ENCODE measurements at regions not wholly inside any gene's neighbourhood (a gene's known extent, or its start where the extent isn't known, plus 50 kb on each side); places are given as distances from the start of the nearest gene placed in this dataset.
A peak's percentile ranks its signal among the peaks of the same experiment; 100 is the strongest.

GRCh38 chr3:110753516-110753915 is 318.1 kb upstream of the NECTIN3 start:
- Histone ChIP-seq H3K4me1 (ENCODE audit: control insufficient read depth, insufficient read depth, low read length) (peaks cover 3% of the 10 kb centered on the region), H3K4me3 (ENCODE audit: low read length) (no peak overlapping the region), H3K27ac (ENCODE audit: low read length) (no peak overlapping the region), H3K36me3 (ENCODE audit: control insufficient read depth, insufficient read depth, low read length) (no peaks in the 10 kb centered on the region), H3K27me3 (ENCODE audit: control insufficient read depth, insufficient read depth, low read length) (no peaks in the 10 kb centered on the region), H3K9me3 (replicated peaks; ENCODE audit: control insufficient read depth, low read depth, low read length) (no peaks in the 10 kb centered on the region)
- WGBS (ENCODE audit: insufficient coverage): 88% methylated on average over 1 of the region's 1 CpG
- DNase-seq: no peak

GRCh38 chr3:110754212-110754916 is 317.3 kb upstream of the NECTIN3 start:
- H3K36me3 ChIP-seq (ENCODE audit: control insufficient read depth, insufficient read depth, low read length): no peaks in the 10 kb centered on the region
- H3K27ac ChIP-seq (ENCODE audit: low read length): no peak overlapping the region
- no CpG with 5 or more reads among the region's 3 CpGs for WGBS (ENCODE audit: insufficient coverage)
- no peaks in the 10 kb centered on the region for H3K27me3 ChIP-seq (ENCODE audit: control insufficient read depth, insufficient read depth, low read length)
- peaks cover 3% of the 10 kb centered on the region for H3K4me1 ChIP-seq (ENCODE audit: control insufficient read depth, insufficient read depth, low read length)
- no peak overlapping the region for H3K4me3 ChIP-seq (ENCODE audit: low read length)
- DNase-seq: no peak
- H3K9me3 ChIP-seq (replicated peaks; ENCODE audit: control insufficient read depth, low read depth, low read length): no peaks in the 10 kb centered on the region

DNA sequence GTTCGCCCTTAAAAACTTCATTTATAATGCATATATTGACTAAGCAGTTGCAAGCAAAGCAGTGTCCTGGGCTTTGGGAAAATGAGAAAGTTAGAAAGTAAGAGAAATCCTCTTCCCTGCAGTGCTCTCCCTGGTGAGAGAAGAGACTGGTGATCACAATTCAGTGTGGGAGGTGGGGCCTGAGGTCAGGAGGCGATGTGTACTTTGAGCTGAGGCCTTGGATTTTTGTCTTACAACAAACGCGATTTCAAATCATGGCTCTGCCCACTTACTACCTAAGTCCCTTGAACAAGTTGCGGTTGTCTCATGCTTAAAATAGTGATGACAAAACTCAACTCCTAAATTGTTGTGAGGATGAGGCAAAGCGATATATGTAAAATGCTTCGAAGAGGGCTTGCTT is 316.3 kb upstream of the NECTIN3 start:
- DNase-seq: no peak
- no peaks in the 10 kb centered on the region for H3K9me3 ChIP-seq (replicated peaks; ENCODE audit: control insufficient read depth, low read depth, low read length)
- H3K27me3 ChIP-seq (ENCODE audit: control insufficient read depth, insufficient read depth, low read length): no peaks in the 10 kb centered on the region
- no peaks in the 10 kb centered on the region for H3K36me3 ChIP-seq (ENCODE audit: control insufficient read depth, insufficient read depth, low read length)
- no peak overlapping the region for H3K4me3 ChIP-seq (ENCODE audit: low read length)
- no peak overlapping the region for H3K27ac ChIP-seq (ENCODE audit: low read length)
- peaks cover 3% of the 10 kb centered on the region for H3K4me1 ChIP-seq (ENCODE audit: control insufficient read depth, insufficient read depth, low read length)
- WGBS (ENCODE audit: insufficient coverage): 100% methylated on average over 1 of the region's 7 CpGs

DNA sequence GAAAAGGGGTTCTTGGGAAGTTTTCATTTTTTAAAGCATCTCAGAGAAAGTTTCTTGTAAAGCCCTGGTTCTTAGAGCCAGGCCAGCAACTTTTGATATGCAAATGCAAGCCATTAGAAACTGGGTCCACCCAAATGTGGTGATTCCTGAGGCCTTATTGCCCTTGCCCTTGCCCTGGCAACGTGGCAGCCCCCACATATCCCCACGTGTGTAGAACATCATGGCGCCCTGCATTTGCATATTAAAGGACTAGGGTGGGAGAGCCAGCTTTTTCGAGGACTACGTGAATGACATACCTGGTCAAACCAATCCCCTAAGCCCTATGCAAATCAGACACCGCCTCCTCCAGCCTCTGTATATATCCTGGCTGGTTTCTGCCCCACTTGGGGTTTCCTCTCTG is 314.9 kb upstream of the NECTIN3 start:
- DNase-seq: no peak
- 69% methylated on average over 4 of the region's 6 CpGs for WGBS (ENCODE audit: insufficient coverage)
- Histone ChIP-seq H3K27ac (ENCODE audit: low read length) (no peak overlapping the region), H3K9me3 (replicated peaks; ENCODE audit: control insufficient read depth, low read depth, low read length) (no peaks in the 10 kb centered on the region), H3K4me1 (ENCODE audit: control insufficient read depth, insufficient read depth, low read length) (peaks cover 3% of the 10 kb centered on the region), H3K4me3 (ENCODE audit: low read length) (no peak overlapping the region), H3K36me3 (ENCODE audit: control insufficient read depth, insufficient read depth, low read length) (no peaks in the 10 kb centered on the region), H3K27me3 (ENCODE audit: control insufficient read depth, insufficient read depth, low read length) (no peaks in the 10 kb centered on the region)

GRCh38 chr3:110758208-110758607 is 313.4 kb upstream of the NECTIN3 start:
- Histone ChIP-seq H3K4me3 (ENCODE audit: low read length) (no peak overlapping the region), H3K27me3 (ENCODE audit: control insufficient read depth, insufficient read depth, low read length) (no peaks in the 10 kb centered on the region), H3K27ac (ENCODE audit: low read length) (no peak overlapping the region), H3K36me3 (ENCODE audit: control insufficient read depth, insufficient read depth, low read length) (no peaks in the 10 kb centered on the region), H3K4me1 (ENCODE audit: control insufficient read depth, insufficient read depth, low read length) (peaks cover 3% of the 10 kb centered on the region), H3K9me3 (replicated peaks; ENCODE audit: control insufficient read depth, low read depth, low read length) (no peaks in the 10 kb centered on the region)
- no peak for DNase-seq
- WGBS (ENCODE audit: insufficient coverage): 67% methylated on average over 1 of the region's 2 CpGs

- WGBS (ENCODE audit: insufficient coverage): 80% methylated on average over 2 of the region's 2 CpGs
- H3K4me3 ChIP-seq (ENCODE audit: low read length): no peak overlapping the region
- H3K9me3 ChIP-seq (replicated peaks; ENCODE audit: control insufficient read depth, low read depth, low read length): no peaks in the 10 kb centered on the region
- no peaks in the 10 kb centered on the region for H3K36me3 ChIP-seq (ENCODE audit: control insufficient read depth, insufficient read depth, low read length)
- no peaks in the 10 kb centered on the region for H3K27me3 ChIP-seq (ENCODE audit: control insufficient read depth, insufficient read depth, low read length)
- no peak overlapping the region for H3K27ac ChIP-seq (ENCODE audit: low read length)
- no peaks in the 10 kb centered on the region for H3K4me1 ChIP-seq (ENCODE audit: control insufficient read depth, insufficient read depth, low read length)
- DNase-seq: no peak
These were observed 304.5 kb upstream of the NECTIN3 start for GRCh38 chr3:110767156-110767555.

- H3K36me3 ChIP-seq (ENCODE audit: control insufficient read depth, insufficient read depth, low read length): no peaks in the 10 kb centered on the region
- no peak for DNase-seq
- H3K9me3 ChIP-seq (replicated peaks; ENCODE audit: control insufficient read depth, low read depth, low read length): no peaks in the 10 kb centered on the region
- no peak overlapping the region for H3K27ac ChIP-seq (ENCODE audit: low read length)
- no peak overlapping the region for H3K4me3 ChIP-seq (ENCODE audit: low read length)
- H3K27me3 ChIP-seq (ENCODE audit: control insufficient read depth, insufficient read depth, low read length): no peaks in the 10 kb centered on the region
- H3K4me1 ChIP-seq (ENCODE audit: control insufficient read depth, insufficient read depth, low read length): no peaks in the 10 kb centered on the region
These were observed 303.8 kb upstream of the NECTIN3 start for GRCh38 chr3:110767838-110768237.

DNA sequence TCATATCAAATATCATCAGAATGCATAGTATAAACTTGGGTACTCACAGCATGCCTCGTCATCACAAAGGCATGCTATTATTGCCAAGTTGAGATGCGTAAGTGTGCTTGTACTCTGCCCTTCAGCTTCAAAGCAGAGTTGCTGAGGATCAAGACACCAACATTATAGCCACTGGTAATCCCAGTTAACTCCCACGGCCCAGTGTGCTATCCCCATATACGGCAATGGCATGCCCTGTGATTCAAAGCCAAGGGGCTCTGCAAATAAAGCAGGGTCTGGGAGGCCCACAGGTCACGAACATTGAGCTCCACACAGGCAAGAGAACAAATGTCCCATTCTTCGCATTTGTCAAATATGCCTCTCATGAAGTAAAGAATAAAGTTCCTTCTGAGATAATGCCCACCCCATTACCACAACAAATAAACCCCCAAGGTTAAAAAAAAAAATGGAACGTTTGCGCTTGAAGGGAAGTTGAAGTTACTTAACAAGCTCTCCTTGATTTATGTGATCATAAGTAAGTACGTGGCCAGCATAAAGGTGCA is 298.1 kb upstream of the NECTIN3 start:
- H3K4me3 ChIP-seq (ENCODE audit: low read length): no peak overlapping the region
- peak; percentile 63 for DNase-seq
- no peaks in the 10 kb centered on the region for H3K36me3 ChIP-seq (ENCODE audit: control insufficient read depth, insufficient read depth, low read length)
- no peaks in the 10 kb centered on the region for H3K9me3 ChIP-seq (replicated peaks; ENCODE audit: control insufficient read depth, low read depth, low read length)
- no peaks in the 10 kb centered on the region for H3K27me3 ChIP-seq (ENCODE audit: control insufficient read depth, insufficient read depth, low read length)
- H3K4me1 ChIP-seq (ENCODE audit: control insufficient read depth, insufficient read depth, low read length): no peaks in the 10 kb centered on the region
- H3K27ac ChIP-seq (ENCODE audit: low read length): no peak overlapping the region
- 52% methylated on average over 5 of the region's 9 CpGs for WGBS (ENCODE audit: insufficient coverage)

DNA sequence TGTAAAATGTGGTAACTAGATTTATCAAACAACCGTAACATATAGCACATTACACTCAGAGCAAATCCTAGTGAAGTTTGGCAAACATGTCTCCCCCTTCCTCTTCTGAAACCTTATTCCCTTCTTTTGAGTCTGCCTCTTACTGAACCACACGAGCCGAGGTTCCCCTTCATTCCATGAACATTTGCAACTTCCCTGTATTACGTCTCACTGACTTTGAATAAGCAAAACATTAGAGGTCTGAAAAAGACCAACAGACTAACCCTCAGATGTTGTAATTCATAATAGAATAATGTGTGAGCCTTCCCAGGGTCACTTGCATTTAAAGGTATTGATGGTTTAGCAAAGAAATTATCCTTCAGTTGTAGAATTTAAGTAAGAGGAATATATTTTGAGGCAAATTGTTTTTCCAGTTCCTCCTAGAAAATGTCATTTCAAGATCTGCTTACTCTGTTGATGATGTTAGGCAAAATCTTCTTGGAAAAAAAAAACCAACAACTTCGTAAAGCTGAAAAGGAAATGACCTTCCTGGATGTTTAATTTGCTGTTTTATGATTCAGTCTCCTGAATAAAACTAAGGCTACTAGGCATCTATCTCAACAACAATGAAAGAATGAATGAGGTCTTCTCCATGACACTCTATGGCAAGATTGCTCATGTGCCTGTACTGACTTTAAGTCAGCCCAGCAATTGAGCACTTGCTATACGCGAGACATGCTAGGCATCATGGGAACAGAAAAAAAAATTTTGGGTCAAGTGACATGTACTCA is 296.9 kb upstream of the NECTIN3 start:
- Histone ChIP-seq H3K9me3 (replicated peaks; ENCODE audit: control insufficient read depth, low read depth, low read length) (no peaks in the 10 kb centered on the region), H3K36me3 (ENCODE audit: control insufficient read depth, insufficient read depth, low read length) (no peaks in the 10 kb centered on the region), H3K4me3 (ENCODE audit: low read length) (no peak overlapping the region), H3K27ac (ENCODE audit: low read length) (no peak overlapping the region), H3K27me3 (ENCODE audit: control insufficient read depth, insufficient read depth, low read length) (no peaks in the 10 kb centered on the region), H3K4me1 (ENCODE audit: control insufficient read depth, insufficient read depth, low read length) (no peaks in the 10 kb centered on the region)
- DNase-seq: peak; percentile 19
- WGBS (ENCODE audit: insufficient coverage): 80% methylated on average over 1 of the region's 7 CpGs

DNA sequence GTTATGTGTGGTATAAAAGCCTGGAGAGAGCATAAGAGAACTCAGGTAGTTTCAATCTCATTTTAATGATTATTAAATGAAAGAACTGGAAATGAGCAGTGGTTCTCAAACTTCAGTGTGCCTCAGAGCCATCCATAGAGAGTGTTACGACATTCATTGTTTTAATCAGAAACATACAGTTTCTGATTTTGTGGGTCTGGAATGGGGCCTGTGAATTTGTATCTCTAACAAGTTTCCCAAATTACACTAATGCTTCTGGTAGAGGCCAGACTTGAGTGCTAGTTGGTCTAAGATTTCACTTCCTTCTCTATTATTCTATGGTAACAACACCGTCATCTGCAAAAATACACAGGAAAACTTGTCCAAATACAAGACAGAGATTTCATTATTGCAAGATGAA is 292.0 kb upstream of the NECTIN3 start:
- Histone ChIP-seq H3K4me1 (ENCODE audit: control insufficient read depth, insufficient read depth, low read length) (no peaks in the 10 kb centered on the region), H3K4me3 (ENCODE audit: low read length) (no peak overlapping the region), H3K27ac (ENCODE audit: low read length) (no peak overlapping the region), H3K27me3 (ENCODE audit: control insufficient read depth, insufficient read depth, low read length) (no peaks in the 10 kb centered on the region), H3K9me3 (replicated peaks; ENCODE audit: control insufficient read depth, low read depth, low read length) (no peaks in the 10 kb centered on the region), H3K36me3 (ENCODE audit: control insufficient read depth, insufficient read depth, low read length) (no peaks in the 10 kb centered on the region)
- DNase-seq: no peak
- no CpG with 5 or more reads among the region's 2 CpGs for WGBS (ENCODE audit: insufficient coverage)

Measured in muscle of leg (tissue), 3 donors.